Liver (tissue), 8 donors: ENCODE measurements at regions not wholly inside any gene's neighbourhood (a gene's known extent, or its start where the extent isn't known, plus 50 kb on each side); places are given as distances from the start of the nearest gene placed in this dataset.

Source experiments
- DNase-seq: peaks from one replicate; pipeline ENCODE4 v3.0.0-alpha.2; 2017; ENCODE audit warnings: low spot score
- H3K27ac ChIP-seq, 2 donors: one replicate each; pipeline ENCODE4 v1.7.0; 2013; ENCODE audit warnings: inconsistent platforms in 2 of 2, low read length in 2 of 2, control low read depth in 1 of 2, low read depth in 1 of 2, mild to moderate bottlenecking in 1 of 2
- H3K27me3 ChIP-seq, 4 donors: one replicate each; pipeline versions ENCODE4 v1.6.1 to v1.7.0; 2013; ENCODE audit warnings: low read length in 3 of 4, inconsistent platforms in 1 of 4, mild to moderate bottlenecking in 1 of 4, moderate library complexity in 1 of 4; ENCODE audit not compliant: control insufficient read depth in 4 of 4, insufficient read depth in 4 of 4
- H3K36me3 ChIP-seq, 4 donors: one replicate each; pipeline versions ENCODE4 v1.6.1 to v1.7.0; 2013; ENCODE audit warnings: low read length in 3 of 4, mild to moderate bottlenecking in 3 of 4, low read depth in 1 of 4, moderate library complexity in 1 of 4; ENCODE audit not compliant: control insufficient read depth in 4 of 4, insufficient read depth in 3 of 4
- H3K4me1 ChIP-seq, 4 donors: one replicate each; pipeline versions ENCODE4 v1.6.1 to v1.7.0; 2013; ENCODE audit warnings: low read length in 3 of 4, mild to moderate bottlenecking in 3 of 4, moderate library complexity in 1 of 4; ENCODE audit not compliant: control insufficient read depth in 4 of 4, insufficient read depth in 4 of 4
- H3K4me3 ChIP-seq, 3 donors: one replicate each; pipeline versions ENCODE4 v1.6.1 to v1.7.0; 2013; ENCODE audit warnings: low read length in 3 of 3, control low read depth in 1 of 3, low read depth in 1 of 3, mild to moderate bottlenecking in 1 of 3
- H3K9ac ChIP-seq, 2 donors: one replicate each; pipeline ENCODE4 v1.7.0; 2013; ENCODE audit warnings: low read length in 2 of 2, mild to moderate bottlenecking in 2 of 2, moderate library complexity in 2 of 2, control low read depth in 1 of 2, low read depth in 1 of 2
- H3K9me3 ChIP-seq, 4 donors: one replicate each; pipeline versions ENCODE4 v1.6.1 to v1.7.0; 2013; ENCODE audit warnings: low read length in 3 of 4; ENCODE audit not compliant: control insufficient read depth in 4 of 4
- EGR1 ChIP-seq, 2 donors: IDR thresholded peaks; 2 replicates each; pipeline ENCODE4 v1.6.1; 2016 to 2018; ENCODE audit warnings: antibody characterized with exemption in 2 of 2, low read depth in 2 of 2
- FOXA1 ChIP-seq: IDR thresholded peaks from 2 replicates; pipeline ENCODE4 v1.6.1; 2016; ENCODE audit warnings: antibody characterized with exemption
- GABPA ChIP-seq, 2 donors: IDR thresholded peaks in 1 of 2; conservative IDR thresholded peaks in 1 of 2; 2 replicates each; pipeline ENCODE4 v1.6.1; 2016; ENCODE audit warnings: antibody characterized with exemption in 2 of 2, mild to moderate bottlenecking in 1 of 2, moderate library complexity in 1 of 2
- HNF4A ChIP-seq, 2 donors: conservative IDR thresholded peaks; 2 replicates each; pipeline ENCODE4 v1.6.1; 2016; ENCODE audit warnings: antibody characterized with exemption in 2 of 2, mild to moderate bottlenecking in 2 of 2
- HNF4G ChIP-seq: IDR thresholded peaks from 2 replicates; pipeline ENCODE4 v1.6.1; 2016; ENCODE audit warnings: antibody characterized with exemption
- NR2F2 ChIP-seq: IDR thresholded peaks from 2 replicates; pipeline ENCODE4 v1.6.1; 2016; ENCODE audit warnings: antibody characterized with exemption
- RXRA ChIP-seq, 2 donors: IDR thresholded peaks; 2 replicates each; pipeline ENCODE4 v1.6.1; 2017 to 2018; ENCODE audit warnings: antibody characterized with exemption in 2 of 2, mild to moderate bottlenecking in 1 of 2
- SP1 ChIP-seq: IDR thresholded peaks from 2 replicates; pipeline ENCODE4 v1.6.1; 2018; ENCODE audit warnings: antibody characterized with exemption, mild to moderate bottlenecking
- TAF1 ChIP-seq: conservative IDR thresholded peaks from 2 replicates; pipeline ENCODE4 v1.6.1; 2016; ENCODE audit warnings: antibody characterized with exemption, mild to moderate bottlenecking
- YY1 ChIP-seq: IDR thresholded peaks from 2 replicates; pipeline ENCODE4 v1.6.1; 2016; ENCODE audit warnings: antibody characterized with exemption, mild to moderate bottlenecking
- WGBS: extraction: QIAGEN DNeasy Blood & Tissue Kit; methylation state at CpG from one replicate; pipeline ENCODE4 v1.1.7; 2013; 5-methylcytosine and 5-hydroxymethylcytosine counted together
- TF ChIP-seq, protein P1 (sequence below): IDR thresholded peaks from 2 replicates; pipeline ENCODE4 v1.6.1; 2016; ENCODE audit warnings: antibody characterized with exemption
- TF ChIP-seq, protein P2 (sequence below): IDR thresholded peaks from 2 replicates; pipeline ENCODE4 v1.6.1; 2016; ENCODE audit warnings: antibody characterized with exemption, mild to moderate bottlenecking
- TF ChIP-seq, protein P3 (sequence below): IDR thresholded peaks from 2 replicates; pipeline ENCODE4 v1.6.1; 2016; ENCODE audit warnings: antibody characterized with exemption
- TF ChIP-seq, protein P4 (sequence below): IDR thresholded peaks from 2 replicates; pipeline ENCODE4 v1.6.1; 2016; ENCODE audit warnings: antibody characterized with exemption
- TF ChIP-seq, protein P5 (sequence below): fragments of 150-350 bp; IDR thresholded peaks from 2 replicates; pipeline ENCODE4 v1.5.1; 2017; ENCODE audit warnings: improper control_type of control experiment, low read depth, low read length; ENCODE audit not compliant: missing input control
- donor health status: healthy.
- donor health status: healthy.
- donor health status: healthy.
- donor health status: healthy.
- donor health status: healthy.

DNA sequence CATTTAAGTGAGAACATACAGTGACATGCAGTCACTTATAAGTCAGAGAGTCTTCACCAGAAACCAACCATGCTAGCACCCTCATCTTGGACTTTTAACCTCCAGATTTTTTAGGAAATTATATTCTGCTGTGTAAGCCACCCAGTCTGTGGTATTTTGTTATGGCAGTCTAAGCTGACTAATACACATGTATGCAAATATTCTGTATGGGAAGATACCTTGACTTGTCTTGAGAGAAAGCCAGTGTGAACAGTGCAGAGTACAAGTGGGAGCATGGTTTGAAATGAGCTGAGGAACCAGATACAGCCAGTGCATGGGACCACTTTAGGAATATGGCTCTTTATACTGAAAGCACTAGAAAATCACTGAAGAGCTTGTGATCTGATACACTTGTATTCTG is 110.4 kb upstream of the MAP9 start:
- no peaks in the 10 kb centered on the region for H3K9me3 ChIP-seq
- no peak overlapping the region for H3K9ac ChIP-seq
- H3K4me1 ChIP-seq, result peaks cover 0 to 3% (median 2%) of the 10 kb centered on the region in 4 donors
- no peaks in the 10 kb centered on the region for H3K27me3 ChIP-seq
- TF ChIP-seq GABPA (IDR thresholded peaks at IDR 0.05 in 1 of 2, conservative IDR thresholded peaks at IDR 0.05 in 1 of 2) (no peak), HNF4G (no peak), NR2F2 (no peak)
- TF ChIP-seq, protein P1, sequence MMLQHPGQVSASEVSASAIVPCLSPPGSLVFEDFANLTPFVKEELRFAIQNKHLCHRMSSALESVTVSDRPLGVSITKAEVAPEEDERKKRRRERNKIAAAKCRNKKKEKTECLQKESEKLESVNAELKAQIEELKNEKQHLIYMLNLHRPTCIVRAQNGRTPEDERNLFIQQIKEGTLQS, result no peak
- H3K27ac ChIP-seq, result no peak overlapping the region
- H3K4me3 ChIP-seq, result no peak overlapping the region
- no peak for DNase-seq
- H3K36me3 ChIP-seq, result no peaks in the 10 kb centered on the region

DNA sequence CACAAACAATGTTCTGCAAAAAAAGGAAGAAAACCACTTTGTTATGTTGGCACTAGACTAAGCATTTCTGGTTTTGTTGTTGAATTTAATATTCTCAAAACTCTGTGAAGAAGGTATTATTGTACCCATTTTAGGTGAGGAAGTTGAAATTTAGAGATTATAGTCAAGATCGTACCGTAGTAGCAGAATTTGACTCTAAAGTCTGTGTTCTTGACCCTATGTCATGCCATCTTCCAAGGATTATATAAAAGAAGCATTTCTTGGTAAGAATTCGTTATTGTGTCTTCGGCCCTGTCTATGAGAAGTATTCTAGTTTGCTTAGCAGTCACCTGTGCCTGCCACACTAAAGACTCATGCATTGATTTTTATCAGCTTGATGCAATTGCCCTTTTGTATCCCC is 104.4 kb upstream of the MAP9 start:
- DNase-seq, result no peak
- no peaks in the 10 kb centered on the region for H3K9me3 ChIP-seq
- H3K27me3 ChIP-seq, result no peaks in the 10 kb centered on the region
- H3K4me3 ChIP-seq, result no peak overlapping the region
- no peak overlapping the region for H3K9ac ChIP-seq
- H3K36me3 ChIP-seq, result no peaks in the 10 kb centered on the region
- H3K4me1 ChIP-seq, result no peaks in the 10 kb centered on the region
- TF ChIP-seq YY1, result no peak
- no peak for TF ChIP-seq GABPA (IDR thresholded peaks at IDR 0.05 in 1 of 2, conservative IDR thresholded peaks at IDR 0.05 in 1 of 2)
- TF ChIP-seq, protein P2, sequence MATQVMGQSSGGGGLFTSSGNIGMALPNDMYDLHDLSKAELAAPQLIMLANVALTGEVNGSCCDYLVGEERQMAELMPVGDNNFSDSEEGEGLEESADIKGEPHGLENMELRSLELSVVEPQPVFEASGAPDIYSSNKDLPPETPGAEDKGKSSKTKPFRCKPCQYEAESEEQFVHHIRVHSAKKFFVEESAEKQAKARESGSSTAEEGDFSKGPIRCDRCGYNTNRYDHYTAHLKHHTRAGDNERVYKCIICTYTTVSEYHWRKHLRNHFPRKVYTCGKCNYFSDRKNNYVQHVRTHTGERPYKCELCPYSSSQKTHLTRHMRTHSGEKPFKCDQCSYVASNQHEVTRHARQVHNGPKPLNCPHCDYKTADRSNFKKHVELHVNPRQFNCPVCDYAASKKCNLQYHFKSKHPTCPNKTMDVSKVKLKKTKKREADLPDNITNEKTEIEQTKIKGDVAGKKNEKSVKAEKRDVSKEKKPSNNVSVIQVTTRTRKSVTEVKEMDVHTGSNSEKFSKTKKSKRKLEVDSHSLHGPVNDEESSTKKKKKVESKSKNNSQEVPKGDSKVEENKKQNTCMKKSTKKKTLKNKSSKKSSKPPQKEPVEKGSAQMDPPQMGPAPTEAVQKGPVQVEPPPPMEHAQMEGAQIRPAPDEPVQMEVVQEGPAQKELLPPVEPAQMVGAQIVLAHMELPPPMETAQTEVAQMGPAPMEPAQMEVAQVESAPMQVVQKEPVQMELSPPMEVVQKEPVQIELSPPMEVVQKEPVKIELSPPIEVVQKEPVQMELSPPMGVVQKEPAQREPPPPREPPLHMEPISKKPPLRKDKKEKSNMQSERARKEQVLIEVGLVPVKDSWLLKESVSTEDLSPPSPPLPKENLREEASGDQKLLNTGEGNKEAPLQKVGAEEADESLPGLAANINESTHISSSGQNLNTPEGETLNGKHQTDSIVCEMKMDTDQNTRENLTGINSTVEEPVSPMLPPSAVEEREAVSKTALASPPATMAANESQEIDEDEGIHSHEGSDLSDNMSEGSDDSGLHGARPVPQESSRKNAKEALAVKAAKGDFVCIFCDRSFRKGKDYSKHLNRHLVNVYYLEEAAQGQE, result no peak
- TF ChIP-seq FOXA1, result no peak
- no peak for TF ChIP-seq HNF4G
- TF ChIP-seq EGR1 (IDR thresholded peaks at IDR 0.05; ENCODE audit: low read depth in 2 of 2), result no peak
- TF ChIP-seq, protein P1, result no peak
- TF ChIP-seq HNF4A (conservative IDR thresholded peaks at IDR 0.05), result no peak
- TF ChIP-seq, protein P3, sequence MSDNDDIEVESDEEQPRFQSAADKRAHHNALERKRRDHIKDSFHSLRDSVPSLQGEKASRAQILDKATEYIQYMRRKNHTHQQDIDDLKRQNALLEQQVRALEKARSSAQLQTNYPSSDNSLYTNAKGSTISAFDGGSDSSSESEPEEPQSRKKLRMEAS, result no peak
- TF ChIP-seq, protein P4, sequence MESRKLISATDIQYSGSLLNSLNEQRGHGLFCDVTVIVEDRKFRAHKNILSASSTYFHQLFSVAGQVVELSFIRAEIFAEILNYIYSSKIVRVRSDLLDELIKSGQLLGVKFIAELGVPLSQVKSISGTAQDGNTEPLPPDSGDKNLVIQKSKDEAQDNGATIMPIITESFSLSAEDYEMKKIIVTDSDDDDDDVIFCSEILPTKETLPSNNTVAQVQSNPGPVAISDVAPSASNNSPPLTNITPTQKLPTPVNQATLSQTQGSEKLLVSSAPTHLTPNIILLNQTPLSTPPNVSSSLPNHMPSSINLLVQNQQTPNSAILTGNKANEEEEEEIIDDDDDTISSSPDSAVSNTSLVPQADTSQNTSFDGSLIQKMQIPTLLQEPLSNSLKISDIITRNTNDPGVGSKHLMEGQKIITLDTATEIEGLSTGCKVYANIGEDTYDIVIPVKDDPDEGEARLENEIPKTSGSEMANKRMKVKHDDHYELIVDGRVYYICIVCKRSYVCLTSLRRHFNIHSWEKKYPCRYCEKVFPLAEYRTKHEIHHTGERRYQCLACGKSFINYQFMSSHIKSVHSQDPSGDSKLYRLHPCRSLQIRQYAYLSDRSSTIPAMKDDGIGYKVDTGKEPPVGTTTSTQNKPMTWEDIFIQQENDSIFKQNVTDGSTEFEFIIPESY, result no peak
- no peak for TF ChIP-seq SP1
- no peak for TF ChIP-seq NR2F2
- TF ChIP-seq, protein P5, sequence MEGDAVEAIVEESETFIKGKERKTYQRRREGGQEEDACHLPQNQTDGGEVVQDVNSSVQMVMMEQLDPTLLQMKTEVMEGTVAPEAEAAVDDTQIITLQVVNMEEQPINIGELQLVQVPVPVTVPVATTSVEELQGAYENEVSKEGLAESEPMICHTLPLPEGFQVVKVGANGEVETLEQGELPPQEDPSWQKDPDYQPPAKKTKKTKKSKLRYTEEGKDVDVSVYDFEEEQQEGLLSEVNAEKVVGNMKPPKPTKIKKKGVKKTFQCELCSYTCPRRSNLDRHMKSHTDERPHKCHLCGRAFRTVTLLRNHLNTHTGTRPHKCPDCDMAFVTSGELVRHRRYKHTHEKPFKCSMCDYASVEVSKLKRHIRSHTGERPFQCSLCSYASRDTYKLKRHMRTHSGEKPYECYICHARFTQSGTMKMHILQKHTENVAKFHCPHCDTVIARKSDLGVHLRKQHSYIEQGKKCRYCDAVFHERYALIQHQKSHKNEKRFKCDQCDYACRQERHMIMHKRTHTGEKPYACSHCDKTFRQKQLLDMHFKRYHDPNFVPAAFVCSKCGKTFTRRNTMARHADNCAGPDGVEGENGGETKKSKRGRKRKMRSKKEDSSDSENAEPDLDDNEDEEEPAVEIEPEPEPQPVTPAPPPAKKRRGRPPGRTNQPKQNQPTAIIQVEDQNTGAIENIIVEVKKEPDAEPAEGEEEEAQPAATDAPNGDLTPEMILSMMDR, result no peak
- TF ChIP-seq RXRA (IDR thresholded peaks at IDR 0.05), result no peak
- TF ChIP-seq TAF1, result no peak
- WGBS, result 87% methylated on average over 4 of the region's 4 CpGs
- H3K27ac ChIP-seq, result no peak overlapping the region
